Uterus (tissue), 2 donors: ENCODE measurements at regions not wholly inside any gene's neighbourhood (a gene's known extent, or its start where the extent isn't known, plus 50 kb on each side); places are given as distances from the start of the nearest gene placed in this dataset.

Experiments used
- CTCF ChIP-seq, 4 experiments: fragments of 200-600 bp in 2 of 4; fragments of 450-650 bp in 2 of 4; sonication (generic) in 2 of 4; IDR thresholded peaks; one replicate each; pipeline ENCODE4 v1.5.1; 2016 to 2019; ENCODE audit warnings: antibody characterized with exemption in 4 of 4, mild to moderate bottlenecking in 2 of 4, moderate library complexity in 1 of 4
- POLR2A ChIP-seq, 2 donors: fragments of 450-650 bp; IDR thresholded peaks; one replicate each; pipeline ENCODE4 v1.6.1; 2016; ENCODE audit warnings: antibody characterized with exemption in 2 of 2, mild to moderate bottlenecking in 1 of 2, moderate library complexity in 1 of 2

DNA sequence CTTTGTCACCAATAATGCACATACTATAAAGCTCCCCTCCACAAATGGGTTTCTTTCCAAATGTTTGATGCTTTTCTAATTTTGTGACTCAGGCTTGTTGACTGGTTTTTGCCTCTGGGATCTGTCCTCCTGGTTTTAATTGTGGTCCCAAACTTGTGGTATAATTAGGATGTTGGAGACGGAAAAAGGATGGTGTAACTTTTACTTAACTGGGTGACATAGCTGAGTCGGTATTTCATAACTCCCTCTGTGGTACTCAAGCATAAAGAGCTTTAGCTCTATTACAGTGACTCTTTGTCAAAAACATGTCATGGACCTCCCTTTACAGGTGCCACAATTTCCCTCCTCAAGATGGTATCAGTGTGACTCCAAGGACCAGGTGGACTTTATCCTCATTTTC, 119.7 kb upstream of the RBPJ start:
- TF ChIP-seq POLR2A (IDR thresholded peaks at IDR 0.05) = no peak
- no peak for TF ChIP-seq CTCF (IDR thresholded peaks at IDR 0.05)
